Lower leg skin (tissue), 4 donors: ENCODE measurements at regions not wholly inside any gene's neighbourhood (a gene's known extent, or its start where the extent isn't known, plus 50 kb on each side); places are given as distances from the start of the nearest gene placed in this dataset.

Experiments
- DNase-seq, 2 donors: peaks; one replicate each; pipeline ENCODE4 v3.0.0-alpha.2; 2019; ENCODE audit warnings: low spot score in 2 of 2
- H3K4me3 ChIP-seq: fragments of 200-600 bp; sonication (generic); 2 replicates; pipeline ENCODE4 v1.5.1; 2017; ENCODE audit warnings: mild to moderate bottlenecking, low read depth; ENCODE audit not compliant: poor library complexity, severe bottlenecking
- CTCF ChIP-seq, 3 donors: fragments of 450-650 bp; IDR thresholded peaks; one replicate each; pipeline ENCODE4 v1.5.1; 2016; ENCODE audit warnings: antibody characterized with exemption in 3 of 3, mild to moderate bottlenecking in 3 of 3, moderate library complexity in 2 of 3
- POLR2A ChIP-seq, 2 donors: fragments of 450-650 bp; IDR thresholded peaks; one replicate each; pipeline ENCODE4 v1.6.1; 2016 to 2017; ENCODE audit warnings: antibody characterized with exemption in 2 of 2, mild to moderate bottlenecking in 1 of 2, moderate library complexity in 1 of 2
- WGBS, 2 donors: methylation state at CpG; one replicate each; pipeline ENCODE4 v1.1.5; 2018; 5-methylcytosine and 5-hydroxymethylcytosine counted together
- intact Hi-C: fragments of 100-400 bp; cut with DNase I; formaldehyde crosslinking; loops from one replicate; pipeline ENCODE4 v1.15.0; 2023; ENCODE audit warnings: low total_unique reads

GRCh38 chrX:110561034-110561433 is 202.4 kb downstream of the RTL9 start:
- 80% methylated on average over 2 of the region's 2 CpGs; no CpG with 5 or more reads in 1 of the 2 donors for WGBS, 2 donors
- intact Hi-C loops = no loop called here
- no peak overlapping the region for H3K4me3 ChIP-seq
- no peak for DNase-seq
- TF ChIP-seq CTCF (IDR thresholded peaks at IDR 0.05) (no peak), POLR2A (IDR thresholded peaks at IDR 0.05) (no peak)

- DNase-seq = no peak
- TF ChIP-seq CTCF (IDR thresholded peaks at IDR 0.05) (no peak), POLR2A (IDR thresholded peaks at IDR 0.05) (no peak)
- H3K4me3 ChIP-seq = no peak overlapping the region
- intact Hi-C loops = no loop called here
Observed at GRCh38 chrX:110563282-110563681, 204.6 kb downstream of the RTL9 start.

GRCh38 chrX:110568441-110568840 is 209.8 kb downstream of the RTL9 start:
- no peak for TF ChIP-seq CTCF (IDR thresholded peaks at IDR 0.05)
- no peak for TF ChIP-seq POLR2A (IDR thresholded peaks at IDR 0.05)
- intact Hi-C loops = no loop called here
- no peak overlapping the region for H3K4me3 ChIP-seq
- 56 to 57% methylated on average over 2 of the region's 2 CpGs for WGBS, 2 donors
- DNase-seq = no peak

GRCh38 chrX:110569506-110569905 is 210.9 kb downstream of the RTL9 start:
- intact Hi-C loops = no loop called here
- DNase-seq = no peak
- whole genome bisulfite sequencing, 2 donors = 32 to 41% methylated on average over 1 of the region's 1 CpG
- H3K4me3 ChIP-seq = no peak overlapping the region
- TF ChIP-seq POLR2A (IDR thresholded peaks at IDR 0.05) (no peak), CTCF (IDR thresholded peaks at IDR 0.05) (no peak)

GRCh38 chrX:110578270-110578669 is 217.3 kb downstream of the CHRDL1 start:
- intact Hi-C loops = no loop called here
- DNase-seq = no peak
- H3K4me3 ChIP-seq = no peak overlapping the region
- TF ChIP-seq CTCF (IDR thresholded peaks at IDR 0.05) = no peak
- TF ChIP-seq POLR2A (IDR thresholded peaks at IDR 0.05) = no peak

- DNase-seq = no peak
- intact Hi-C loops = no loop called here
- TF ChIP-seq CTCF (IDR thresholded peaks at IDR 0.05) = no peak
- no peak for TF ChIP-seq POLR2A (IDR thresholded peaks at IDR 0.05)
- 29 to 39% methylated on average over 3 of the region's 3 CpGs for WGBS, 2 donors
- no peak overlapping the region for H3K4me3 ChIP-seq
Observed at GRCh38 chrX:110584083-110584482, 211.5 kb downstream of the CHRDL1 start.
